C4-2B (cell line): ENCODE measurements at regions not wholly inside any gene's neighbourhood (a gene's known extent, or its start where the extent isn't known, plus 50 kb on each side); places are given as distances from the start of the nearest gene placed in this dataset.

Experiments used
- ZFX ChIP-seq: fragments of 450-650 bp; IDR thresholded peaks from 2 replicates; pipeline ENCODE4 v1.6.1; 2017
- TF ChIP-seq, protein P1 (sequence below): fragments of 450-650 bp; conservative IDR thresholded peaks from 2 replicates; pipeline ENCODE4 v1.5.1; 2017; ENCODE audit warnings: mild to moderate bottlenecking

- TF ChIP-seq, protein P1, sequence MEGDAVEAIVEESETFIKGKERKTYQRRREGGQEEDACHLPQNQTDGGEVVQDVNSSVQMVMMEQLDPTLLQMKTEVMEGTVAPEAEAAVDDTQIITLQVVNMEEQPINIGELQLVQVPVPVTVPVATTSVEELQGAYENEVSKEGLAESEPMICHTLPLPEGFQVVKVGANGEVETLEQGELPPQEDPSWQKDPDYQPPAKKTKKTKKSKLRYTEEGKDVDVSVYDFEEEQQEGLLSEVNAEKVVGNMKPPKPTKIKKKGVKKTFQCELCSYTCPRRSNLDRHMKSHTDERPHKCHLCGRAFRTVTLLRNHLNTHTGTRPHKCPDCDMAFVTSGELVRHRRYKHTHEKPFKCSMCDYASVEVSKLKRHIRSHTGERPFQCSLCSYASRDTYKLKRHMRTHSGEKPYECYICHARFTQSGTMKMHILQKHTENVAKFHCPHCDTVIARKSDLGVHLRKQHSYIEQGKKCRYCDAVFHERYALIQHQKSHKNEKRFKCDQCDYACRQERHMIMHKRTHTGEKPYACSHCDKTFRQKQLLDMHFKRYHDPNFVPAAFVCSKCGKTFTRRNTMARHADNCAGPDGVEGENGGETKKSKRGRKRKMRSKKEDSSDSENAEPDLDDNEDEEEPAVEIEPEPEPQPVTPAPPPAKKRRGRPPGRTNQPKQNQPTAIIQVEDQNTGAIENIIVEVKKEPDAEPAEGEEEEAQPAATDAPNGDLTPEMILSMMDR = no peak
- TF ChIP-seq ZFX = no peak
Measured at GRCh38 chr6:150756173-150756572, 109.3 kb upstream of the MTHFD1L start.
